Neural progenitor cell (in vitro differentiated cells): ENCODE measurements at regions not wholly inside any gene's neighbourhood (a gene's known extent, or its start where the extent isn't known, plus 50 kb on each side); places are given as distances from the start of the nearest gene placed in this dataset.

Experiments
- DNase-seq: peaks from one replicate; pipeline ENCODE4 v3.0.0-alpha.2; 2016; ENCODE audit warnings: low spot score
- H2AFZ ChIP-seq: fragments of 200-600 bp; sonication (generic); replicated peaks from 2 replicates; pipeline ENCODE4 v1.6.1; 2016; ENCODE audit warnings: antibody characterized with exemption
- H3F3A ChIP-seq: fragments of 200-600 bp; sonication (generic); 2 replicates; pipeline ENCODE4 v1.6.1; 2016; ENCODE audit warnings: antibody characterized with exemption, low read depth
- H3K27ac ChIP-seq: fragments of 200-600 bp; sonication (generic); 2 replicates; pipeline ENCODE4 v1.5.1; 2016; ENCODE audit warnings: mild to moderate bottlenecking
- H3K27me3 ChIP-seq: fragments of 200-600 bp; sonication (generic); 2 replicates; pipeline ENCODE4 v1.6.1; 2016; ENCODE audit warnings: mild to moderate bottlenecking, moderate library complexity
- H3K36me3 ChIP-seq: fragments of 200-600 bp; sonication (generic); 2 replicates; pipeline ENCODE4 v1.5.1; 2016
- H3K4me1 ChIP-seq: fragments of 200-600 bp; sonication (generic); 2 replicates; pipeline ENCODE4 v1.6.1; 2016; ENCODE audit warnings: mixed run types
- H3K4me2 ChIP-seq: fragments of 200-600 bp; sonication (generic); 2 replicates; pipeline ENCODE4 v1.6.1; 2016
- H3K4me3 ChIP-seq: fragments of 200-600 bp; sonication (generic); 2 replicates; pipeline ENCODE4 v1.5.1; 2016
- H3K79me2 ChIP-seq: fragments of 200-600 bp; sonication (generic); 2 replicates; pipeline ENCODE4 v1.6.1; 2016; ENCODE audit warnings: low read depth
- H3K9ac ChIP-seq: fragments of 200-600 bp; sonication (generic); 2 replicates; pipeline ENCODE4 v1.6.1; 2016
- H3K9me3 ChIP-seq: fragments of 200-600 bp; sonication (generic); 2 replicates; pipeline ENCODE4 v1.5.1; 2016; ENCODE audit warnings: low read depth
- H4K20me1 ChIP-seq: fragments of 200-600 bp; sonication (generic); 2 replicates; pipeline ENCODE4 v1.6.1; 2016; ENCODE audit warnings: low read depth
- H3K27ac Mint-ChIP-seq: 3 replicates; pipeline ENCODE4 v1.8.0; 2021; ENCODE audit warnings: mixed read lengths
- H3K27me3 Mint-ChIP-seq: 2 replicates; pipeline ENCODE4 v1.8.0; 2022; ENCODE audit warnings: low read depth, mild to moderate bottlenecking, inconsistent platforms, moderate library complexity, mixed read lengths; ENCODE audit not compliant: insufficient read depth
- H3K36me3 Mint-ChIP-seq: 3 replicates; pipeline ENCODE4 v1.8.0; 2021; ENCODE audit warnings: mixed read lengths
- H3K4me1 Mint-ChIP-seq: 3 replicates; pipeline ENCODE4 v1.8.0; 2021; ENCODE audit warnings: mixed read lengths
- H3K4me3 Mint-ChIP-seq: 3 replicates; pipeline ENCODE4 v1.8.0; 2021; ENCODE audit warnings: mild to moderate bottlenecking, moderate library complexity, mixed read lengths
- H3K9me3 Mint-ChIP-seq: 3 replicates; pipeline ENCODE4 v1.8.0; 2020; ENCODE audit warnings: mixed read lengths
- CTCF ChIP-seq: fragments of 200-600 bp; sonication (generic); IDR thresholded peaks from 2 replicates; pipeline ENCODE4 v1.5.1; 2017; ENCODE audit warnings: antibody characterized with exemption, mild to moderate bottlenecking
- EZH2 ChIP-seq: fragments of 200-600 bp; sonication (generic); IDR thresholded peaks from 2 replicates; pipeline ENCODE4 v1.6.1; 2017; ENCODE audit warnings: antibody characterized with exemption, mild to moderate bottlenecking, moderate library complexity
- EZH2phosphoT487 ChIP-seq: fragments of 200-600 bp; sonication (generic); IDR thresholded peaks from 2 replicates; pipeline ENCODE4 v1.6.1; 2017; ENCODE audit warnings: antibody characterized with exemption

- no peak overlapping the region for H3K4me2 ChIP-seq
- no peaks in the 10 kb centered on the region for H3K4me1 ChIP-seq
- H3K9me3 Mint-ChIP-seq: no peaks in the 10 kb centered on the region
- H3K4me3 ChIP-seq: no peak overlapping the region
- H3K4me3 Mint-ChIP-seq: no peak overlapping the region
- H3K4me1 Mint-ChIP-seq: peaks cover 4% of the 10 kb centered on the region
- H3K79me2 ChIP-seq: no peaks in the 10 kb centered on the region
- H2AFZ ChIP-seq: no peak overlapping the region
- DNase-seq: no peak
- H3K36me3 Mint-ChIP-seq: no peaks in the 10 kb centered on the region
- no peaks in the 10 kb centered on the region for H3K27me3 ChIP-seq
- no peak overlapping the region for H3K27ac Mint-ChIP-seq
- H3K27ac ChIP-seq: no peak overlapping the region
- no peaks in the 10 kb centered on the region for H3K36me3 ChIP-seq
- no peaks in the 10 kb centered on the region for H3F3A ChIP-seq
- H4K20me1 ChIP-seq: no peaks in the 10 kb centered on the region
- TF ChIP-seq EZH2 (no peak), EZH2phosphoT487 (no peak), CTCF (no peak)
- H3K27me3 Mint-ChIP-seq: no peaks in the 10 kb centered on the region
- H3K9me3 ChIP-seq: no peaks in the 10 kb centered on the region
- H3K9ac ChIP-seq: no peak overlapping the region
Observed at GRCh38 chr16:74218871-74219270, 77.7 kb upstream of the PSMD7 start.

GRCh38 chr16:74216319-74216718 is 80.3 kb upstream of the PSMD7 start:
- Mint-ChIP-seq H3K9me3 (no peaks in the 10 kb centered on the region), H3K4me1 (peaks cover 6% of the 10 kb centered on the region), H3K27me3 (no peaks in the 10 kb centered on the region), H3K36me3 (no peaks in the 10 kb centered on the region), H3K4me3 (no peak overlapping the region), H3K27ac (no peak overlapping the region)
- no peak overlapping the region for H3K4me3 ChIP-seq
- no peaks in the 10 kb centered on the region for H3K79me2 ChIP-seq
- H4K20me1 ChIP-seq: no peaks in the 10 kb centered on the region
- no peaks in the 10 kb centered on the region for H3K27me3 ChIP-seq
- no peaks in the 10 kb centered on the region for H3K36me3 ChIP-seq
- no peak overlapping the region for H3K27ac ChIP-seq
- TF ChIP-seq EZH2phosphoT487 (no peak), EZH2 (no peak), CTCF (no peak)
- DNase-seq: no peak
- H3K4me1 ChIP-seq: peaks cover 4% of the 10 kb centered on the region
- H2AFZ ChIP-seq: no peak overlapping the region
- no peak overlapping the region for H3K4me2 ChIP-seq
- H3K9me3 ChIP-seq: no peaks in the 10 kb centered on the region
- H3K9ac ChIP-seq: no peak overlapping the region
- no peaks in the 10 kb centered on the region for H3F3A ChIP-seq

- Mint-ChIP-seq H3K9me3 (no peaks in the 10 kb centered on the region), H3K27ac (no peak overlapping the region), H3K36me3 (no peaks in the 10 kb centered on the region), H3K27me3 (no peaks in the 10 kb centered on the region), H3K4me1 (peaks cover 10% of the 10 kb centered on the region), H3K4me3 (no peak overlapping the region)
- Histone ChIP-seq H4K20me1 (no peaks in the 10 kb centered on the region), H3K4me3 (no peak overlapping the region), H3K27me3 (no peaks in the 10 kb centered on the region), H3F3A (no peaks in the 10 kb centered on the region), H3K4me2 (no peak overlapping the region), H2AFZ (no peak overlapping the region), H3K9ac (no peak overlapping the region), H3K9me3 (no peaks in the 10 kb centered on the region), H3K79me2 (no peaks in the 10 kb centered on the region), H3K4me1 (peaks cover 4% of the 10 kb centered on the region), H3K36me3 (no peaks in the 10 kb centered on the region), H3K27ac (no peak overlapping the region)
- TF ChIP-seq EZH2phosphoT487 (no peak), EZH2 (no peak), CTCF (no peak)
- DNase-seq: no peak
Observed at GRCh38 chr16:74215249-74215648, 81.4 kb upstream of the PSMD7 start.

- H3K4me1 ChIP-seq: peaks cover 4% of the 10 kb centered on the region
- H2AFZ ChIP-seq: no peak overlapping the region
Observed at GRCh38 chr16:74213372-74213771, 83.2 kb upstream of the PSMD7 start.

More at GRCh38 chr16:74213372-74213771, 83.2 kb upstream of the PSMD7 start:
- DNase-seq: no peak
- Histone ChIP-seq H3K4me3 (no peak overlapping the region), H3K79me2 (no peaks in the 10 kb centered on the region), H3K27ac (no peak overlapping the region), H3K4me2 (no peak overlapping the region), H3K27me3 (no peaks in the 10 kb centered on the region), H3K9me3 (no peaks in the 10 kb centered on the region), H4K20me1 (no peaks in the 10 kb centered on the region), H3F3A (no peaks in the 10 kb centered on the region), H3K9ac (no peak overlapping the region), H3K36me3 (no peaks in the 10 kb centered on the region)
- Mint-ChIP-seq H3K27me3 (no peaks in the 10 kb centered on the region), H3K9me3 (no peaks in the 10 kb centered on the region), H3K36me3 (no peaks in the 10 kb centered on the region), H3K4me1 (peaks cover 12% of the 10 kb centered on the region), H3K4me3 (no peak overlapping the region), H3K27ac (no peak overlapping the region)
- TF ChIP-seq EZH2 (no peak), EZH2phosphoT487 (no peak), CTCF (no peak)
